HepG2 (cell line): ENCODE measurements at regions not wholly inside any gene's neighbourhood (a gene's known extent, or its start where the extent isn't known, plus 50 kb on each side); places are given as distances from the start of the nearest gene placed in this dataset.

Experiments
- CBX2 ChIP-seq, 2 experiments: fragments of 200-600 bp in 1 of 2; sonication (generic); formaldehyde crosslinking in 1 of 2; IDR thresholded peaks; 2 replicates each; pipeline versions ENCODE4 v1.7.0 to v1.8.1; 2018 to 2022; ENCODE audit warnings: low read depth in 2 of 2, low read length in 1 of 2, mild to moderate bottlenecking in 1 of 2, missing genetic modification reagents in 1 of 2
- GABPA ChIP-seq, 2 experiments: IDR thresholded peaks; 2 replicates each; pipeline ENCODE4 v1.6.1; 2011 to 2016; ENCODE audit warnings: low read depth in 2 of 2, low read length in 1 of 2, missing biosample characterization in 1 of 2, missing genetic modification characterization in 1 of 2
- NCOR1 ChIP-seq: fragments of 200-600 bp; sonication (generic); IDR thresholded peaks from 2 replicates; pipeline ENCODE4 v1.7.0; 2017; ENCODE audit warnings: antibody characterized with exemption, low read length, borderline replicate concordance
- PHF8 ChIP-seq: sonication (generic); formaldehyde crosslinking; IDR thresholded peaks from 2 replicates; pipeline ENCODE4 v1.5.0; 2020; ENCODE audit warnings: missing genetic modification reagents
- POLR2AphosphoS5 ChIP-seq: IDR thresholded peaks from 2 replicates; pipeline ENCODE4 v1.6.1; 2012; ENCODE audit warnings: low read depth, low read length
- SUZ12 ChIP-seq: fragments of 150-350 bp; IDR thresholded peaks from 2 replicates; pipeline ENCODE4 v1.6.1; 2014; ENCODE audit warnings: low read depth, low read length
- TGIF2 ChIP-seq: IDR thresholded peaks from 2 replicates; pipeline ENCODE4 v1.6.1; 2016; ENCODE audit warnings: control low read depth, missing compliant biosample characterization
- ZNF501 ChIP-seq: sonication (generic); formaldehyde crosslinking; IDR thresholded peaks from 2 replicates; pipeline ENCODE4 v1.5.1; 2020; ENCODE audit warnings: mild to moderate bottlenecking, moderate library complexity, missing genetic modification reagents
- ZNF556 ChIP-seq: sonication (generic); formaldehyde crosslinking; IDR thresholded peaks from 2 replicates; pipeline ENCODE4 v1.4.0; 2020; ENCODE audit warnings: mild to moderate bottlenecking, missing genetic modification reagents, borderline replicate concordance
- TF ChIP-seq, protein P1 (sequence below), 2 experiments: fragments of 450-650 bp in 1 of 2; sonication (generic) in 1 of 2; formaldehyde crosslinking in 1 of 2; IDR thresholded peaks; 2 replicates each; pipeline versions ENCODE4 v1.6.1 to v1.8.0; 2016 to 2022; ENCODE audit warnings: antibody characterized with exemption in 1 of 2, mild to moderate bottlenecking in 1 of 2, missing genetic modification reagents in 1 of 2
- TF ChIP-seq, protein P2 (sequence below): sonication (generic); formaldehyde crosslinking; IDR thresholded peaks from 2 replicates; pipeline ENCODE4 v1.5.0; 2020; ENCODE audit warnings: missing genetic modification reagents
- TF ChIP-seq, protein P3 (sequence below): sonication (generic); formaldehyde crosslinking; IDR thresholded peaks from 2 replicates; pipeline ENCODE4 v1.4.0; 2020; ENCODE audit warnings: missing genetic modification reagents

DNA sequence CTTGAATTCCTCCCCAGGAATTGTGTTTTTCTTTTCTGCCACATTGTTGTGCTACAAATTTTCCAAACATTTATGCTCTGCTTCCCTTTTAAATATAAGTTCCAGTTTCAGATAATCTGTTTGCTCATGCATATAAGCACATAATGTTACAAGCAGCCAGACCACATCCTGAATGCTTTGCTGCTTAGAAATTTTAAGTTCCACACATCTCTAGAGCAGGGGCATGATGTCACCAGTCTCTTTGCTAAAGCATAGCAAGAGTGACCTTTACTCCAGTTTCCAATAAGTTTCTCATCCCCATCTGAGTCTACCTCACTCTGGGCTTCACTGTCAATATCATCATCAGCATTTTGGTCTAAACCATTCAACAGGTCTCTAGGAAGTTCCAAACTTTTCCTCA is 932.5 kb downstream of the SH3BGRL start:
- TF ChIP-seq TGIF2 (CRISPR knock-in tag) (no peak), SUZ12 (no peak), POLR2AphosphoS5 (no peak), NCOR1 (no peak), GABPA (IDR thresholded peaks at IDR 0.05; ENCODE audit: low read depth, low read length) (no peak), GABPA (CRISPR knock-in tag; IDR thresholded peaks at IDR 0.05; ENCODE audit: low read depth) (no peak), ZNF556 (CRISPR knock-in tag) (no peak), PHF8 (CRISPR knock-in tag) (no peak), ZNF501 (CRISPR knock-in tag) (no peak), CBX2 (IDR thresholded peaks at IDR 0.05; ENCODE audit: low read depth, low read length) (no peak), CBX2 (CRISPR knock-in tag; IDR thresholded peaks at IDR 0.05; ENCODE audit: low read depth) (no peak)
- TF ChIP-seq, protein P1, sequence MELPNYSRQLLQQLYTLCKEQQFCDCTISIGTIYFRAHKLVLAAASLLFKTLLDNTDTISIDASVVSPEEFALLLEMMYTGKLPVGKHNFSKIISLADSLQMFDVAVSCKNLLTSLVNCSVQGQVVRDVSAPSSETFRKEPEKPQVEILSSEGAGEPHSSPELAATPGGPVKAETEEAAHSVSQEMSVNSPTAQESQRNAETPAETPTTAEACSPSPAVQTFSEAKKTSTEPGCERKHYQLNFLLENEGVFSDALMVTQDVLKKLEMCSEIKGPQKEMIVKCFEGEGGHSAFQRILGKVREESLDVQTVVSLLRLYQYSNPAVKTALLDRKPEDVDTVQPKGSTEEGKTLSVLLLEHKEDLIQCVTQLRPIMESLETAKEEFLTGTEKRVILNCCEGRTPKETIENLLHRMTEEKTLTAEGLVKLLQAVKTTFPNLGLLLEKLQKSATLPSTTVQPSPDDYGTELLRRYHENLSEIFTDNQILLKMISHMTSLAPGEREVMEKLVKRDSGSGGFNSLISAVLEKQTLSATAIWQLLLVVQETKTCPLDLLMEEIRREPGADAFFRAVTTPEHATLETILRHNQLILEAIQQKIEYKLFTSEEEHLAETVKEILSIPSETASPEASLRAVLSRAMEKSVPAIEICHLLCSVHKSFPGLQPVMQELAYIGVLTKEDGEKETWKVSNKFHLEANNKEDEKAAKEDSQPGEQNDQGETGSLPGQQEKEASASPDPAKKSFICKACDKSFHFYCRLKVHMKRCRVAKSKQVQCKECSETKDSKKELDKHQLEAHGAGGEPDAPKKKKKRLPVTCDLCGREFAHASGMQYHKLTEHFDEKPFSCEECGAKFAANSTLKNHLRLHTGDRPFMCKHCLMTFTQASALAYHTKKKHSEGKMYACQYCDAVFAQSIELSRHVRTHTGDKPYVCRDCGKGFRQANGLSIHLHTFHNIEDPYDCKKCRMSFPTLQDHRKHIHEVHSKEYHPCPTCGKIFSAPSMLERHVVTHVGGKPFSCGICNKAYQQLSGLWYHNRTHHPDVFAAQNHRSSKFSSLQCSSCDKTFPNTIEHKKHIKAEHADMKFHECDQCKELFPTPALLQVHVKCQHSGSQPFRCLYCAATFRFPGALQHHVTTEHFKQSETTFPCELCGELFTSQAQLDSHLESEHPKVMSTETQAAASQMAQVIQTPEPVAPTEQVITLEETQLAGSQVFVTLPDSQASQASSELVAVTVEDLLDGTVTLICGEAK (IDR thresholded peaks at IDR 0.05) = no peak
- TF ChIP-seq, protein P1 (CRISPR knock-in tag; IDR thresholded peaks at IDR 0.05) = no peak
- TF ChIP-seq, protein P2, sequence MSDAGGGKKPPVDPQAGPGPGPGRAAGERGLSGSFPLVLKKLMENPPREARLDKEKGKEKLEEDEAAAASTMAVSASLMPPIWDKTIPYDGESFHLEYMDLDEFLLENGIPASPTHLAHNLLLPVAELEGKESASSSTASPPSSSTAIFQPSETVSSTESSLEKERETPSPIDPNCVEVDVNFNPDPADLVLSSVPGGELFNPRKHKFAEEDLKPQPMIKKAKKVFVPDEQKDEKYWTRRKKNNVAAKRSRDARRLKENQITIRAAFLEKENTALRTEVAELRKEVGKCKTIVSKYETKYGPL (CRISPR knock-in tag) = no peak
- TF ChIP-seq, protein P3, sequence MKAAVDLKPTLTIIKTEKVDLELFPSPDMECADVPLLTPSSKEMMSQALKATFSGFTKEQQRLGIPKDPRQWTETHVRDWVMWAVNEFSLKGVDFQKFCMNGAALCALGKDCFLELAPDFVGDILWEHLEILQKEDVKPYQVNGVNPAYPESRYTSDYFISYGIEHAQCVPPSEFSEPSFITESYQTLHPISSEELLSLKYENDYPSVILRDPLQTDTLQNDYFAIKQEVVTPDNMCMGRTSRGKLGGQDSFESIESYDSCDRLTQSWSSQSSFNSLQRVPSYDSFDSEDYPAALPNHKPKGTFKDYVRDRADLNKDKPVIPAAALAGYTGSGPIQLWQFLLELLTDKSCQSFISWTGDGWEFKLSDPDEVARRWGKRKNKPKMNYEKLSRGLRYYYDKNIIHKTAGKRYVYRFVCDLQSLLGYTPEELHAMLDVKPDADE (CRISPR knock-in tag) = no peak
